ENCODE measurements at regions not wholly inside any gene's neighbourhood (a gene's known extent, or its start where the extent isn't known, plus 50 kb on each side); places are given as distances from the start of the nearest gene placed in this dataset.

DNA sequence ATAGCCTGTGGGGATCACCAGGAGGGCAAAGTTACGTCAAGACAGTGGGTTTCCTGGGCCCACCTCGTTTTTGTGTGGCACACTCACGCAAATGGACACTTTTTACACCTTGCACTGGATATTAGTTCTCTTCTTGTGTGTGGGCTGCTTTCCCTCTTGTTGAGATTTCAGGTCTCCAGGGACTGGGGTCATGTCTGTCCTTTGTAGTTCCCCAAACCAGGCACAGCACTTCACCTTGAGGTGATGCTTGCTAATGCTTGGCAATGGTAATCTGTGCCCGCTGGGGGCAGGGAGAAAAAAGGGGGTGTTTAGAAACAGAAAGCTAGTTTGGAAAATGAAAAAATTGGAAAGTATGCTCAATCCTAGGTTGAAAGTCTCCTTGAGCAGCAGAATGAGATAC, 195.3 kb downstream of the PTEN start:
- H3K36me3 Mint-ChIP-seq: no peaks in the 10 kb centered on the region
- POLR2A ChIA-PET: no interaction called here
- peaks cover 9% of the 10 kb centered on the region; the same call in 1 of the 2 replicates for H3K9me3 Mint-ChIP-seq
- no peak overlapping the region for H3K4me3 Mint-ChIP-seq
- no peak for TF ChIP-seq OVOL2 (CRISPR knock-in tag; IDR thresholded peaks at IDR 0.05; ENCODE audit: borderline replicate concordance)
- TF ChIP-seq, protein P1, sequence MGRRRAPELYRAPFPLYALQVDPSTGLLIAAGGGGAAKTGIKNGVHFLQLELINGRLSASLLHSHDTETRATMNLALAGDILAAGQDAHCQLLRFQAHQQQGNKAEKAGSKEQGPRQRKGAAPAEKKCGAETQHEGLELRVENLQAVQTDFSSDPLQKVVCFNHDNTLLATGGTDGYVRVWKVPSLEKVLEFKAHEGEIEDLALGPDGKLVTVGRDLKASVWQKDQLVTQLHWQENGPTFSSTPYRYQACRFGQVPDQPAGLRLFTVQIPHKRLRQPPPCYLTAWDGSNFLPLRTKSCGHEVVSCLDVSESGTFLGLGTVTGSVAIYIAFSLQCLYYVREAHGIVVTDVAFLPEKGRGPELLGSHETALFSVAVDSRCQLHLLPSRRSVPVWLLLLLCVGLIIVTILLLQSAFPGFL (CRISPR knock-in tag; IDR thresholded peaks at IDR 0.05; ENCODE audit: borderline replicate concordance): no peak
- TF ChIP-seq, protein P2, sequence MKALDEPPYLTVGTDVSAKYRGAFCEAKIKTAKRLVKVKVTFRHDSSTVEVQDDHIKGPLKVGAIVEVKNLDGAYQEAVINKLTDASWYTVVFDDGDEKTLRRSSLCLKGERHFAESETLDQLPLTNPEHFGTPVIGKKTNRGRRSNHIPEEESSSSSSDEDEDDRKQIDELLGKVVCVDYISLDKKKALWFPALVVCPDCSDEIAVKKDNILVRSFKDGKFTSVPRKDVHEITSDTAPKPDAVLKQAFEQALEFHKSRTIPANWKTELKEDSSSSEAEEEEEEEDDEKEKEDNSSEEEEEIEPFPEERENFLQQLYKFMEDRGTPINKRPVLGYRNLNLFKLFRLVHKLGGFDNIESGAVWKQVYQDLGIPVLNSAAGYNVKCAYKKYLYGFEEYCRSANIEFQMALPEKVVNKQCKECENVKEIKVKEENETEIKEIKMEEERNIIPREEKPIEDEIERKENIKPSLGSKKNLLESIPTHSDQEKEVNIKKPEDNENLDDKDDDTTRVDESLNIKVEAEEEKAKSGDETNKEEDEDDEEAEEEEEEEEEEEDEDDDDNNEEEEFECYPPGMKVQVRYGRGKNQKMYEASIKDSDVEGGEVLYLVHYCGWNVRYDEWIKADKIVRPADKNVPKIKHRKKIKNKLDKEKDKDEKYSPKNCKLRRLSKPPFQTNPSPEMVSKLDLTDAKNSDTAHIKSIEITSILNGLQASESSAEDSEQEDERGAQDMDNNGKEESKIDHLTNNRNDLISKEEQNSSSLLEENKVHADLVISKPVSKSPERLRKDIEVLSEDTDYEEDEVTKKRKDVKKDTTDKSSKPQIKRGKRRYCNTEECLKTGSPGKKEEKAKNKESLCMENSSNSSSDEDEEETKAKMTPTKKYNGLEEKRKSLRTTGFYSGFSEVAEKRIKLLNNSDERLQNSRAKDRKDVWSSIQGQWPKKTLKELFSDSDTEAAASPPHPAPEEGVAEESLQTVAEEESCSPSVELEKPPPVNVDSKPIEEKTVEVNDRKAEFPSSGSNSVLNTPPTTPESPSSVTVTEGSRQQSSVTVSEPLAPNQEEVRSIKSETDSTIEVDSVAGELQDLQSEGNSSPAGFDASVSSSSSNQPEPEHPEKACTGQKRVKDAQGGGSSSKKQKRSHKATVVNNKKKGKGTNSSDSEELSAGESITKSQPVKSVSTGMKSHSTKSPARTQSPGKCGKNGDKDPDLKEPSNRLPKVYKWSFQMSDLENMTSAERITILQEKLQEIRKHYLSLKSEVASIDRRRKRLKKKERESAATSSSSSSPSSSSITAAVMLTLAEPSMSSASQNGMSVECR (CRISPR knock-in tag; IDR thresholded peaks at IDR 0.05; ENCODE audit: borderline replicate concordance): no peak
- TF ChIP-seq, protein P3, sequence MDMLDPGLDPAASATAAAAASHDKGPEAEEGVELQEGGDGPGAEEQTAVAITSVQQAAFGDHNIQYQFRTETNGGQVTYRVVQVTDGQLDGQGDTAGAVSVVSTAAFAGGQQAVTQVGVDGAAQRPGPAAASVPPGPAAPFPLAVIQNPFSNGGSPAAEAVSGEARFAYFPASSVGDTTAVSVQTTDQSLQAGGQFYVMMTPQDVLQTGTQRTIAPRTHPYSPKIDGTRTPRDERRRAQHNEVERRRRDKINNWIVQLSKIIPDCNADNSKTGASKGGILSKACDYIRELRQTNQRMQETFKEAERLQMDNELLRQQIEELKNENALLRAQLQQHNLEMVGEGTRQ (CRISPR knock-in tag; IDR thresholded peaks at IDR 0.05): no peak
- TF ChIP-seq ZNF396 (CRISPR knock-in tag; IDR thresholded peaks at IDR 0.05; ENCODE audit: borderline replicate concordance): no peak
- TF ChIP-seq, protein P4, sequence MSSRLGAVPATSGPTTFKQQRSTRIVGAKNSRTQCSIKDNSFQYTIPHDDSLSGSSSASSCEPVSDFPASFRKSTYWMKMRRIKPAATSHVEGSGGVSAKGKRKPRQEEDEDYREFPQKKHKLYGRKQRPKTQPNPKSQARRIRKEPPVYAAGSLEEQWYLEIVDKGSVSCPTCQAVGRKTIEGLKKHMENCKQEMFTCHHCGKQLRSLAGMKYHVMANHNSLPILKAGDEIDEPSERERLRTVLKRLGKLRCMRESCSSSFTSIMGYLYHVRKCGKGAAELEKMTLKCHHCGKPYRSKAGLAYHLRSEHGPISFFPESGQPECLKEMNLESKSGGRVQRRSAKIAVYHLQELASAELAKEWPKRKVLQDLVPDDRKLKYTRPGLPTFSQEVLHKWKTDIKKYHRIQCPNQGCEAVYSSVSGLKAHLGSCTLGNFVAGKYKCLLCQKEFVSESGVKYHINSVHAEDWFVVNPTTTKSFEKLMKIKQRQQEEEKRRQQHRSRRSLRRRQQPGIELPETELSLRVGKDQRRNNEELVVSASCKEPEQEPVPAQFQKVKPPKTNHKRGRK (CRISPR knock-in tag; IDR thresholded peaks at IDR 0.05; ENCODE audit: borderline replicate concordance): no peak
- no peak for TF ChIP-seq NFE2L1 (CRISPR knock-in tag; IDR thresholded peaks at IDR 0.05)
- no peak for TF ChIP-seq SMAD4 (CRISPR knock-in tag; IDR thresholded peaks at IDR 0.05)
- TF ChIP-seq, protein P5, sequence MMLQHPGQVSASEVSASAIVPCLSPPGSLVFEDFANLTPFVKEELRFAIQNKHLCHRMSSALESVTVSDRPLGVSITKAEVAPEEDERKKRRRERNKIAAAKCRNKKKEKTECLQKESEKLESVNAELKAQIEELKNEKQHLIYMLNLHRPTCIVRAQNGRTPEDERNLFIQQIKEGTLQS (CRISPR knock-in tag; conservative IDR thresholded peaks at IDR 0.05): no peak
- no peak for TF ChIP-seq GTF2I (CRISPR knock-in tag; conservative IDR thresholded peaks at IDR 0.05)
- TF ChIP-seq, protein P6, sequence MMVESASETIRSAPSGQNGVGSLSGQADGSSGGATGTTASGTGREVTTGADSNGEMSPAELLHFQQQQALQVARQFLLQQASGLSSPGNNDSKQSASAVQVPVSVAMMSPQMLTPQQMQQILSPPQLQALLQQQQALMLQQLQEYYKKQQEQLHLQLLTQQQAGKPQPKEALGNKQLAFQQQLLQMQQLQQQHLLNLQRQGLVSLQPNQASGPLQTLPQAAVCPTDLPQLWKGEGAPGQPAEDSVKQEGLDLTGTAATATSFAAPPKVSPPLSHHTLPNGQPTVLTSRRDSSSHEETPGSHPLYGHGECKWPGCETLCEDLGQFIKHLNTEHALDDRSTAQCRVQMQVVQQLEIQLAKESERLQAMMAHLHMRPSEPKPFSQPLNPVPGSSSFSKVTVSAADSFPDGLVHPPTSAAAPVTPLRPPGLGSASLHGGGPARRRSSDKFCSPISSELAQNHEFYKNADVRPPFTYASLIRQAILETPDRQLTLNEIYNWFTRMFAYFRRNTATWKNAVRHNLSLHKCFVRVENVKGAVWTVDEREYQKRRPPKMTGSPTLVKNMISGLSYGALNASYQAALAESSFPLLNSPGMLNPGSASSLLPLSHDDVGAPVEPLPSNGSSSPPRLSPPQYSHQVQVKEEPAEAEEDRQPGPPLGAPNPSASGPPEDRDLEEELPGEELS (CRISPR knock-in tag; IDR thresholded peaks at IDR 0.05): no peak
- TF ChIP-seq, protein P7, sequence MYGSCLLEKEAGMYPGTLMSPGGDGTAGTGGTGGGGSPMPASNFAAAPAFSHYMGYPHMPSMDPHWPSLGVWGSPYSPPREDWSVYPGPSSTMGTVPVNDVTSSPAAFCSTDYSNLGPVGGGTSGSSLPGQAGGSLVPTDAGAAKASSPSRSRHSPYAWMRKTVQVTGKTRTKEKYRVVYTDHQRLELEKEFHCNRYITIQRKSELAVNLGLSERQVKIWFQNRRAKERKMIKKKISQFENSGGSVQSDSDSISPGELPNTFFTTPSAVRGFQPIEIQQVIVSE (CRISPR knock-in tag; IDR thresholded peaks at IDR 0.05; ENCODE audit: borderline replicate concordance): no peak
- TF ChIP-seq, protein P8, sequence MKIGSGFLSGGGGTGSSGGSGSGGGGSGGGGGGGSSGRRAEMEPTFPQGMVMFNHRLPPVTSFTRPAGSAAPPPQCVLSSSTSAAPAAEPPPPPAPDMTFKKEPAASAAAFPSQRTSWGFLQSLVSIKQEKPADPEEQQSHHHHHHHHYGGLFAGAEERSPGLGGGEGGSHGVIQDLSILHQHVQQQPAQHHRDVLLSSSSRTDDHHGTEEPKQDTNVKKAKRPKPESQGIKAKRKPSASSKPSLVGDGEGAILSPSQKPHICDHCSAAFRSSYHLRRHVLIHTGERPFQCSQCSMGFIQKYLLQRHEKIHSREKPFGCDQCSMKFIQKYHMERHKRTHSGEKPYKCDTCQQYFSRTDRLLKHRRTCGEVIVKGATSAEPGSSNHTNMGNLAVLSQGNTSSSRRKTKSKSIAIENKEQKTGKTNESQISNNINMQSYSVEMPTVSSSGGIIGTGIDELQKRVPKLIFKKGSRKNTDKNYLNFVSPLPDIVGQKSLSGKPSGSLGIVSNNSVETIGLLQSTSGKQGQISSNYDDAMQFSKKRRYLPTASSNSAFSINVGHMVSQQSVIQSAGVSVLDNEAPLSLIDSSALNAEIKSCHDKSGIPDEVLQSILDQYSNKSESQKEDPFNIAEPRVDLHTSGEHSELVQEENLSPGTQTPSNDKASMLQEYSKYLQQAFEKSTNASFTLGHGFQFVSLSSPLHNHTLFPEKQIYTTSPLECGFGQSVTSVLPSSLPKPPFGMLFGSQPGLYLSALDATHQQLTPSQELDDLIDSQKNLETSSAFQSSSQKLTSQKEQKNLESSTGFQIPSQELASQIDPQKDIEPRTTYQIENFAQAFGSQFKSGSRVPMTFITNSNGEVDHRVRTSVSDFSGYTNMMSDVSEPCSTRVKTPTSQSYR (CRISPR knock-in tag; IDR thresholded peaks at IDR 0.05): no peak
- TF ChIP-seq, protein P9, sequence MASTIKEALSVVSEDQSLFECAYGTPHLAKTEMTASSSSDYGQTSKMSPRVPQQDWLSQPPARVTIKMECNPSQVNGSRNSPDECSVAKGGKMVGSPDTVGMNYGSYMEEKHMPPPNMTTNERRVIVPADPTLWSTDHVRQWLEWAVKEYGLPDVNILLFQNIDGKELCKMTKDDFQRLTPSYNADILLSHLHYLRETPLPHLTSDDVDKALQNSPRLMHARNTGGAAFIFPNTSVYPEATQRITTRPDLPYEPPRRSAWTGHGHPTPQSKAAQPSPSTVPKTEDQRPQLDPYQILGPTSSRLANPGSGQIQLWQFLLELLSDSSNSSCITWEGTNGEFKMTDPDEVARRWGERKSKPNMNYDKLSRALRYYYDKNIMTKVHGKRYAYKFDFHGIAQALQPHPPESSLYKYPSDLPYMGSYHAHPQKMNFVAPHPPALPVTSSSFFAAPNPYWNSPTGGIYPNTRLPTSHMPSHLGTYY (CRISPR knock-in tag; IDR thresholded peaks at IDR 0.05): no peak
- TF ChIP-seq, protein P10, sequence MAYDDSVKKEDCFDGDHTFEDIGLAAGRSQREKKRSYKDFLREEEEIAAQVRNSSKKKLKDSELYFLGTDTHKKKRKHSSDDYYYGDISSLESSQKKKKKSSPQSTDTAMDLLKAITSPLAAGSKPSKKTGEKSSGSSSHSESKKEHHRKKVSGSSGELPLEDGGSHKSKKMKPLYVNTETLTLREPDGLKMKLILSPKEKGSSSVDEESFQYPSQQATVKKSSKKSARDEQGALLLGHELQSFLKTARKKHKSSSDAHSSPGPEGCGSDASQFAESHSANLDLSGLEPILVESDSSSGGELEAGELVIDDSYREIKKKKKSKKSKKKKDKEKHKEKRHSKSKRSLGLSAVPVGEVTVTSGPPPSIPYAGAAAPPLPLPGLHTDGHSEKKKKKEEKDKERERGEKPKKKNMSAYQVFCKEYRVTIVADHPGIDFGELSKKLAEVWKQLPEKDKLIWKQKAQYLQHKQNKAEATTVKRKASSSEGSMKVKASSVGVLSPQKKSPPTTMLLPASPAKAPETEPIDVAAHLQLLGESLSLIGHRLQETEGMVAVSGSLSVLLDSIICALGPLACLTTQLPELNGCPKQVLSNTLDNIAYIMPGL (CRISPR knock-in tag; IDR thresholded peaks at IDR 0.05): no peak
- TF ChIP-seq ZNF423 (CRISPR knock-in tag; IDR thresholded peaks at IDR 0.05): no peak
- CTCF ChIA-PET: no interaction called here
- no peaks in the 10 kb centered on the region; the same call in 1 of the 2 replicates for H3K27me3 Mint-ChIP-seq (ENCODE audit: low read depth)
- ATAC-seq (no peak), DNase-seq (ENCODE audit: low spot score) (no peak)
- H3K27ac Mint-ChIP-seq: no peak overlapping the region
- peaks cover 11% of the 10 kb centered on the region for H3K4me1 Mint-ChIP-seq
